ENCODE measurements at regions not wholly inside any gene's neighbourhood (a gene's known extent, or its start where the extent isn't known, plus 50 kb on each side); places are given as distances from the start of the nearest gene placed in this dataset.

- TF ChIP-seq CTCF (conservative IDR thresholded peaks at IDR 0.05 in 1 of 2, IDR thresholded peaks at IDR 0.05 in 1 of 2; ENCODE audit: extremely low read depth in 1 of 2, insufficient read depth in 1 of 2, low read depth in 1 of 2, low read length in 2 of 2) (no peak), EZH2 (IDR thresholded peaks at IDR 0.05; ENCODE audit: borderline replicate concordance, low read length) (no peak)
These were observed 210.4 kb upstream of the GRIA4 start for GRCh38 chr11:105399511-105399910.

All from mammary epithelial cell (primary cell).